Mucosa of descending colon (tissue), 3 donors: ENCODE measurements at regions not wholly inside any gene's neighbourhood (a gene's known extent, or its start where the extent isn't known, plus 50 kb on each side); places are given as distances from the start of the nearest gene placed in this dataset.

Experiments
- ATAC-seq: fragments of 200-7000 bp; cut with Tn5 transposase; one replicate; pipeline ENCODE4 v1.9.1; 2020; ENCODE audit warnings: mild to moderate bottlenecking, moderate library complexity
- DNase-seq, 3 donors: peaks; one replicate each; pipeline ENCODE4 v3.0.0-alpha.2; 2020
- H3K36me3 ChIP-seq: fragments of 200-600 bp; one replicate; pipeline ENCODE4 v1.8.0; 2021; ENCODE audit warnings: low read depth, mild to moderate bottlenecking
- H3K4me1 ChIP-seq: fragments of 200-600 bp; one replicate; pipeline ENCODE4 v1.8.0; 2021; ENCODE audit warnings: low read depth, mild to moderate bottlenecking
- H3K4me3 ChIP-seq: fragments of 200-600 bp; one replicate; pipeline ENCODE4 v1.8.0; 2021; ENCODE audit warnings: mild to moderate bottlenecking
- H3K9me3 ChIP-seq: fragments of 200-600 bp; one replicate; pipeline ENCODE4 v1.8.0; 2021; ENCODE audit warnings: mild to moderate bottlenecking
- intact Hi-C, 2 donors: fragments of 100-400 bp; cut with DNase I in 1 of 2; cut with micrococcal nuclease in 1 of 2; formaldehyde crosslinking; loops; one replicate each; pipeline versions ENCODE4 v1.11.0 to v1.11.1; 2022; cut with DNase I, micrococcal nuclease
- TF ChIP-seq, protein P1 (sequence below): fragments of 200-600 bp; IDR thresholded peaks from one replicate; pipeline ENCODE4 v1.8.0; 2022; ENCODE audit warnings: antibody characterized with exemption, mild to moderate bottlenecking
- donor health status: DM: no; HTN: no; CAD: no; lungs with moderate emphysema.
- donor health status: DM: no; HTN: no; CAD: no.
- donor health status: DM: no; HTN: yes; CAD: no.

DNA sequence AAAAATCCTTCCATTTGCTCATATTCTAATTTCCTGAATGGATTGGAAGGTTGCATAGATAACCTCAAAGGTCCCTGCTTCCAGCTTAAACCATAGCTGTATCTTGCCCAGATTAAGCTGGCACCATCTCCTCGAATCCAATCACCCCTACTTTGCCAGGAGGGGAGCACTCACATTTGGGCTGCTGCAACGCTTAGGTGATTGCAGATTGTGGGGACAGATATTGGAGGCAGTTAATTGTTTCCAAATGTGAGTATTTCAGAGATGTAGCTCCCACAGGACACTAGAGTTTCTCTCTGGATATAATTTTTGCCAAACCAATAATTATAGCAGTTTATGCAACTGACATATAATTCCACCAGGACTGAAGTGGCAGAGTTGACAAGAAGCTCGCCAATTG, 53.5 kb upstream of the ACSL1 start:
- ATAC-seq (no peak), DNase-seq (no peak)
- Histone ChIP-seq H3K36me3 (no peaks in the 10 kb centered on the region), H3K4me3 (no peak overlapping the region), H3K9me3 (no peaks in the 10 kb centered on the region), H3K4me1 (no peaks in the 10 kb centered on the region)
- intact Hi-C loops: no loop called here
- TF ChIP-seq, protein P1, sequence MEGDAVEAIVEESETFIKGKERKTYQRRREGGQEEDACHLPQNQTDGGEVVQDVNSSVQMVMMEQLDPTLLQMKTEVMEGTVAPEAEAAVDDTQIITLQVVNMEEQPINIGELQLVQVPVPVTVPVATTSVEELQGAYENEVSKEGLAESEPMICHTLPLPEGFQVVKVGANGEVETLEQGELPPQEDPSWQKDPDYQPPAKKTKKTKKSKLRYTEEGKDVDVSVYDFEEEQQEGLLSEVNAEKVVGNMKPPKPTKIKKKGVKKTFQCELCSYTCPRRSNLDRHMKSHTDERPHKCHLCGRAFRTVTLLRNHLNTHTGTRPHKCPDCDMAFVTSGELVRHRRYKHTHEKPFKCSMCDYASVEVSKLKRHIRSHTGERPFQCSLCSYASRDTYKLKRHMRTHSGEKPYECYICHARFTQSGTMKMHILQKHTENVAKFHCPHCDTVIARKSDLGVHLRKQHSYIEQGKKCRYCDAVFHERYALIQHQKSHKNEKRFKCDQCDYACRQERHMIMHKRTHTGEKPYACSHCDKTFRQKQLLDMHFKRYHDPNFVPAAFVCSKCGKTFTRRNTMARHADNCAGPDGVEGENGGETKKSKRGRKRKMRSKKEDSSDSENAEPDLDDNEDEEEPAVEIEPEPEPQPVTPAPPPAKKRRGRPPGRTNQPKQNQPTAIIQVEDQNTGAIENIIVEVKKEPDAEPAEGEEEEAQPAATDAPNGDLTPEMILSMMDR: no peak

DNA sequence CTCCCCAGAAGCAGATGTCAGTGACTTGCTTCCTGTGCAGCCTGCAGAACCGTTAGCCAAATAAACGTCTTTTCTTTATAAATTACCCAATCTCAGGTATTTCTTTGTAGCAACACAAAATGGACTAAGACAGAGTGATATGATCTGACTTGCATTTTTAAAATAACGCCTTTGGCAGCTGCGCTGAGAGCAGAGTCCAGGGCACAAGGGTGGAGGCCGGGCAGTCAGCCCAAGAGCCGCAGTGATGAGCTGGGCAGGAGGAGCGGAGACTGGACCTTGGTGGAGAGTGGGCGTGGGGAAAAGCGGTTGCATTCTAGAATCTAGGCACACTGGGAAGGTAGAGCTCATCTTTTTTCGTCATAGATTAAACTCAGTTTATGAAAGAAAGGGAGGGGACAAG, 56.5 kb upstream of the ACSL1 start:
- H3K4me1 ChIP-seq: no peaks in the 10 kb centered on the region
- intact Hi-C loops: no loop called here
- no peak for DNase-seq
- H3K4me3 ChIP-seq: no peak overlapping the region
- TF ChIP-seq, protein P1: no peak
- H3K36me3 ChIP-seq: no peaks in the 10 kb centered on the region
- ATAC-seq: no peak
- H3K9me3 ChIP-seq: no peaks in the 10 kb centered on the region

DNA sequence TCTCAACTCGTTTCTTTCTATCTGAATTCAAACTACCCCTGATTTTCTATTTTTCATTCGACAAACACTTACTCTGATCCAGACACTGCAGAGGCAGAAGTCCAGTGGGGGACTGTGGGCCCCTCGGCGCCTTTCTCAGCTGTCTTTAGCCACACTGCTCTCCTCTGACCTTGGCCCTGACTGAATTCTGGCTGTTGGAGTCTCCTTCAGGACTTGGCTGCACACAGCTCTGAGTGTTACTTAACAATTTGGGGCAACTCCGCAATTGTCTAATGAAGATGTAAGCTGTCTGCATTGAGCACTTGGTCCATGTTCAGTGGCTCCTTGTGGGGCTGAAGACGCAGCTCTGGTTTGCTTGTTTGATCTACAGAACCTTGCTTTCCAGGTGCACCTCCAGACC, 57.3 kb upstream of the ACSL1 start:
- TF ChIP-seq, protein P1: no peak
- ATAC-seq: no peak
- H3K4me1 ChIP-seq: no peaks in the 10 kb centered on the region
- H3K9me3 ChIP-seq: no peaks in the 10 kb centered on the region
- no peak overlapping the region for H3K4me3 ChIP-seq
- no peaks in the 10 kb centered on the region for H3K36me3 ChIP-seq
- DNase-seq: no peak
- intact Hi-C loops: no loop called here

DNA sequence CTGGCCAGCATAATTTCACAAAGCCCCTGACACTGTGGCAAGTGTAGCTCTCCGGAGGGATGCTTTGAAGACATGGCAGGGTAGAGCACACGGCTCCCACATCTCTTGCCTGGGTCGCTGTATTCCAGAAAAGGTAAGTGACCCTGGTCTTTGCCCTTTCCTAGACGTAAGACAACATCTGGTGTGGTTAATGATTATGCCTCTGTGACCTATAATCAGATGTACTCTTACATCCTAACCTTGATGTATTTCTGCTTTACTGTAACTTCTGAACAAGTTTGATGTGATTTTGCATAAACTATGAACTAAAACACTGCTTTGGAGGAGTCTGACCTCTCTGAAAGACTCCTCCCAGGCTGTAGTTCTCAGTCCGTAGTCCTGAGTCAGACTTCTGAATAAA, 59.1 kb upstream of the ACSL1 start:
- TF ChIP-seq, protein P1: no peak
- ATAC-seq: no peak
- H3K9me3 ChIP-seq: no peaks in the 10 kb centered on the region
- no peak for DNase-seq
- no peaks in the 10 kb centered on the region for H3K4me1 ChIP-seq
- no peak overlapping the region for H3K4me3 ChIP-seq
- no peaks in the 10 kb centered on the region for H3K36me3 ChIP-seq
- intact Hi-C loops: no loop called here

DNA sequence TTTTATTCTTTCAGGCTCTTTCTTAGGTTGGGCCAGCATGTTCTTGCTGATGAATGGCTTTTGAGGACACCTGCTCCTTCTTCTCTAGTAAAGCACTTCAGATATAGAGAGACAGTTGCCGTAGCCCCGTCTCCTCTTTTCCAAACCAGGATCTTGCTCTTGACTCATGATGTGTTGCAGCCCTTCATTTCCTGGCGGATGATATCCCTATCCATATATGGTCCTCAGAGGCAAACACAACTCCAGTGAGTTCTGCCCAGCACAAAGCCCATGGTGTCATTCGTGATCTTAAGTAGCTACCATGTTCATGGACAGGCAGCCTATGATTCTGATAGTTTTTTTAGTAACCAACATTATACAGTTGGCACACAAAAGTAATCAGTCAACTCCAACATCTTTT, 59.8 kb upstream of the ACSL1 start:
- H3K4me3 ChIP-seq: no peak overlapping the region
- no peaks in the 10 kb centered on the region for H3K9me3 ChIP-seq
- no peaks in the 10 kb centered on the region for H3K36me3 ChIP-seq
- H3K4me1 ChIP-seq: no peaks in the 10 kb centered on the region
- TF ChIP-seq, protein P1: no peak
- ATAC-seq: no peak
- intact Hi-C loops: no loop called here
- no peak for DNase-seq

DNA sequence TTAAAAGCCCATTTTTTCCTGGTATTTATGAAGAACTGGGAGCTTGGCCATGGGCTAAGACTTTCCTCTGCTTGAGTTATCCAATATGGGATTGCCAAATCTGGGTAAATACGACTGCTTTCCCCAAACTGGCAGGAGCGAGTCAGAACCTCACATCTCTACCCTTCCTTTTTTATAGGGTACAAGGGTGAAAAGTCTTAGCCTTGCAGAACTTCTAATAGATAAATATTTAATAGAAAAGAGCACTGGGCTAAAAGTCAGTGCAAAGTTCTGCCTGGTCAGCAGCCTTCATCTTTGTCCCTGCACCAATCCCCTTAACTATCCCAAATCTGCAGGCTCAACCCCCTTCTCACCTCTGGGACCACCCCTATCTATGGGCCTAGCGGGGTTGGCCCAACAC, 61.6 kb upstream of the ACSL1 start:
- intact Hi-C loops: no loop called here
- no peaks in the 10 kb centered on the region for H3K36me3 ChIP-seq
- DNase-seq (no peak), ATAC-seq (no peak)
- TF ChIP-seq, protein P1: no peak
- no peak overlapping the region for H3K4me3 ChIP-seq
- no peaks in the 10 kb centered on the region for H3K4me1 ChIP-seq
- no peaks in the 10 kb centered on the region for H3K9me3 ChIP-seq
